Fibroblast of skin of right biceps (primary cell): ENCODE measurements at regions not wholly inside any gene's neighbourhood (a gene's known extent, or its start where the extent isn't known, plus 50 kb on each side); places are given as distances from the start of the nearest gene placed in this dataset.
A peak's percentile ranks its signal among the peaks of the same experiment; 100 is the strongest.
"Not testable (repeated sequence)": the region's sequence is repeated elsewhere in the genome, so short reads cannot be mapped to it uniquely, and the experiment has no call there.

Source experiments
- DNase-seq: peaks from one replicate; pipeline ENCODE4 v3.0.0-alpha.2; 2013

DNA sequence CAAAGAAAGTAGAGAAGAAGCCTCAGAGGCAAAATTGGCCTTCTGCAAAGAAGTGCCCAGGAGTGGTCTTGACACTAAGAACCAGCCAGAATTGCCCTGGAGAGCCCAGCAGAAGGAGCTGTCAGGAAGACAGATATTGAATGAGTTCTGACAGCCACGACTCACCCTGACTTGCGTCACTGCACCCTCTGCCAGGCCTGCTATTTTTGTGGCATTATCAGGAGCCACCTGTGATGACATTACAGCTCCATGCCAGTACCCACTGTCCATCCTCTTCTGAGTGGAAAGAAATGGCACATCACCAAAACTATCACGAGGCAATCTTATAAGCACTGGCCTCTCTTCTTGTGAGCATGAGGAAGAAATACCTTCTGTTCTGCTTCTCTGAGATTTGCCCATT is 67.7 kb downstream of the SMIM20 start:
- DNase-seq: no peak

DNA sequence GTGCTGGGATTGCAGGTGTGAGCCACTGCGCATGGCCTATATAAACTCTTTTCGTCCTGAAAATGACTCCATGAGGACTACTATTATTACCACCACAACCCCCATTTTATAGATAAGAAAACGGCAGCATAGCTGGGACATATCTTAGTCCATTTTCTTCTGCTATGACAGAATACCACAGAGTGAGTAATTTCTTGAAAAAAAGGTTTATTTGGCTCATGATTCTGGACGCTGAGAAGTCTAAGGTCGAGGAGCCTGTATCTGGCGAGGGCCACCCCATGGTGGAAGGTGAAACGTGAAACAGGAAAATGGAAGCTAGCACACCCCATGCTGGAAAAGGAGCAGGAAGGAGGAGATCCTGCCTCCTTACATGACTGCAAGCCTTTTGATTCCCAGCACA is 68.9 kb downstream of the SMIM20 start:
- no peak for DNase-seq

DNA sequence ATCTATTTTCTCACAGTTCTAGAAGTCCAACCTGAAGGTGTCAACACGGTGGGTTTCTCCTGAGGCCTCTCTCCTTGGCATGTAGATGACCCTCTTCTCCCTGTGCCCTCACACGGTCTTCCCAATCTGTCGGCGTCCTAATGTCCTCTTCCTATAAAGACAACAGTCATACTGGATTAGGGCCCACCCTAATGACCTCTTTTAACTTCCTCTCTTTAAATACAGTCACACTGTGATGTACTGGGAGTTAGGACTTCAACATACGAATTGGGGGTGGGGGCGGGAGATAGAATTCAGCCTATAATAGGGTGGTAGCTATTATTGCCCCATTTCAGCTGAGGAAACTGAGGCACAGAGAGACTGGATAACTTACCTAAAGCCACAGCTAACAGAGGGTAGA is 70.2 kb downstream of the SMIM20 start:
- DNase-seq: no peak

DNA sequence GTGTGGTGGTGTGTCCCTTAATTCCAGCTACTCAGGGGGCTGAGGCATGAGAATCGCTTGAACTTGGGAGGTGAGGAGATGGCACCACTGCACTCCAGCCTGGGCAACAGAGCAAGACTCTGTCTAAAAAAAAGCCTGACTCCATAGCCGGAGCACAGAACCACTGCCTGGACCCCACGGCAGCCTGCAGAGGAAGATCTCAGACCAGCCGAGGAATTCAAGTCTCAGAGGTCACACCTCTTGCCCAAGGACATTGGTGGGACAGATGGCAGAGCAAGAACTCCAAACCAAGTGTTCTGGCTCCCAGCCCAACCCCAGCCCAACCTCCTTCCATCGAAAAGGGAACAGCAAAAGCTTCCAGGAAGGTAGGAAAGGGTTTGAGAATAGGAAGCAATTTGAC is 70.8 kb downstream of the SMIM20 start:
- no peak for DNase-seq

DNA sequence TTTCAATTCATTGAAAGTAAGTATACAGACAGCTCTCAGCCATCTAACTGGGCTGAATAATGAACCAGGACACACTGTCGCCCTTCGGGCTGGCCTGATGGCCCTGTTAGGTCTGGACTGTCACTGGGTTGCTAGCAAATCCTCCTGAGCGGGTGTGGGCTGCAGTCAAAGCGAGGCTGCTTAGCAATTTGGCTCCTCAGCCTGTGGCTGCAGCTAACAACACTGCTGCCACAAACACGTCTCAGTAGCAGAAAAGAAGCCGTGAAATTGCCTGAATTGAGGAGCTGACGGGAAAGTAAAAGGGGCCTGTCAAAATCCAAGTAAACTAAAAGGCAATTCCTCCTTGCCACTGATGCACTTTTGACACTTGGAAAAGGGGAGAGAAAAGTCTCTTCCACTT is 72.8 kb downstream of the SMIM20 start:
- DNase-seq: no peak

DNA sequence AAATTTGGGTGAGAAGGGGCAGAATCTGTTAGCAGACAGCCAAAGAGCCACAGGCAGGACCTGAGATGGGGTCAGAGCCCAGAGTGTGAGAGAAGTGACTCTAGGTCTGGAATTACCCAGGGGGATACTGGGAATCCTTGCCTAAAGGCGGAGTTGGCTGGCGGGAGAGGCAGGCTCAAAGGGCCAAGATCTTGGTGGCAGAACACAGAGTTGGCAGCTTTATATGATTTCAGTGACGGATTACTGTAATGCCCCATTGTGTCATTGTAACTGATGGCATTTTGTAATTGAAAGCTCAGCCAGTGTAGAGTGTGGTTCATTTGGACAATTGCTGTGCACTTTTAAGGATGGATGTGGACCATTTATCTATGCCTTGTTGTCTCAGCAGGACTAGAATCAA is 77.3 kb downstream of the SMIM20 start:
- no peak for DNase-seq

DNA sequence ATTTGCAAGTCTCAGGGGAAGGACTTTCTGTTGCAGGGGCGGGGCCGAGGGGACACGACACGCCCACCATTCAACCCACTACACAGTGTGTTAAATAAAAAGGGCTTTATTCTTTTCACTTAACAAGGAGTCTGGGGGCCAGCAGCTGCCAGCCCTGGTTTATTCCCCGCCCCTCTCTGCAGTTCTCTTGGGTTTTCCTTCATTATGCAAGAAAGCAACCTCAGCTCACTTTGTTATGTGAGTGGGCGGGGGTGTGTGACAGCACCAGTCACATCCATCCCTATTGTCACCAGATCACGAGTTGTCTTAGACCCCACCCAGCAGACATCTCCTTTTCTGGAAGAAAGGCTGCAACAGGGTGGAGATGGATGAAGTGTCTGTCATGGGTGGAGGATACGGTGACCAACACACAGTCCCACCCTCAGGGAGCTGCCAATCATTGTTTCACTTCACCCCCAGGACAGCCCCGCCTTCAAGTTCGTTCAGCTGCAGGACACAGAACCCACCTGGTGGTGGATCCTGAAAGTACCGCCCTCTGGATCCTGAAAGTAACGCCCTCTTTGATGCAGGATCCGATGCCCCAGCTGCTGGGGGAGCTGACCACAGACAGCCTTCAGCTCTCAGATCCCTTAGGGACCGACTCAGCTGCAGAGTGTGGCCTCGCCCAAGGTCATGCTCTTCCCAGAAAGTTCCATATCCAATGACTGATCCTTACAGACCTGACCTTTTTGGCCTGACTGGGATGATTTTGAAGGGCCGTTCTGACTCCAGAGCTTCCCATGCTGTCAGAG is 79.6 kb downstream of the SMIM20 start:
- peak; percentile 16 for DNase-seq

DNA sequence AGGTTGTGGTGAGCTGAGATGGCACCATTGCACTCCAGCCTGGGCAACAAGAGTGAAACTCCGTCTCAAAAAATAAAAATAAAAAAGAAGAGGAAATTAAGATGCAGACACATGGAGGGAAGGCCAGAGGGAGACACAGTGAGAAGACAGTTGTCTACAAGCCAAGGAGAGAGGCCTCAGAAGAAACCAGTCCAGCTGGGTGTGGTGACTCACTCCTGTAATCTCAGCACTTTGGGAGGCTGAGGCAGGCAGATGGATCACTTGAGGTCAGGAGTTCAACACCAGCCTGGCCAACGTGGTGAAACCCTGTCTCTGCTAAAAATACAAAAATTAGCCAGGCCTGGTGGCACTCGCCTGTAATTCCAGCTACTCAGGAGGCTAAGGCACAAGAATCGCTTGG is 80.6 kb downstream of the SMIM20 start:
- DNase-seq: peak; percentile 70

DNA sequence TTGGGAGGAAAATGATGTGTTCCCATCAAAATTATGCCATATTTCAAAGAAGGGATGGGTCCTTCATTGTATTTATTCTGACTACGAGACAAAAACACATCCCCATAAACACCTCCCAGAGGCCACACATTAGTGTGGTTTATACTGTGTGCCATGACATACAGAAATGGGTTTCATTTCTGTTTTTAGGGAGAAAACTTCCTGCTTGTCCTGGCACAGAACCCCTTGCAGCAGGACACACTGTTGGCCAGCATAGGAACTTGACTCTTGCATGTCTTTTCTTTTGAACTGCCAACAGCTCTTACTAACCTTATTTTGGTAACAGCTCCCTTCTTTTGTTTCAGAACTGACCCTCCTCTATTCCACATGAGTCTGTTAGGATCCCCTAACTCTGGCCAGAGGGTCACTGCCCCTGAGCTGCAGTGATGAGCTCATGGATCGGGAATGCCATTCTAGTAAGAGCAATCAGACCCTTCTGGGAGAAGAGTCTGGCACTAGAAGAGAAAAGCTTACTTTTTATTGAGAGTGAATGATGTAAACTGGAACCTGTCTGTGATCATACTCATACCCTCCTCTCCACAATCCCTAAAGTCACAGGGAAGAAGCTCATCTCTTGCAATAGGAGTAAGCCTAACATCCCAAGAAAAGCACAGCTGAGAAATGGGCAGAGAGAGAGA is 86.4 kb downstream of the SMIM20 start:
- peak; percentile 55 for DNase-seq

DNA sequence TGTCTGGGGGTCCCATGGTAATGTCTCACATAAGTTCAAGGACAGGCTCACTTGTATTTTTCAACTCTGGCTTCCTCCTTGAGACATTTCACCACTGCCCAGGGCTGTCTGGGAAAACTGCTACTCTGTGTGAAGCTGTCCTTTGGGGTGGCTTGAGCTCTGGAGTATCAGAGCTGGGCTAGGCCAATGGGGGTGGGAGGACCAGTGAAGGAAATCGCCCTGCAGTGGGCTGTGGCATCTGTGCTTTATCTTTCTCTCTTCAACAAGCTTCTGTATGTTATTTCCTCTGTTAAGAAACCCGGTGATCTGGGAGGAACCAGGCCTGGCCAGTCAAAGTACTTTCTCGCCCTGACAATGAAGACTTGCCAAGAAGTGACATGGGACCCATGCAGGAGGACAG is 87.4 kb downstream of the SMIM20 start:
- no peak for DNase-seq

DNA sequence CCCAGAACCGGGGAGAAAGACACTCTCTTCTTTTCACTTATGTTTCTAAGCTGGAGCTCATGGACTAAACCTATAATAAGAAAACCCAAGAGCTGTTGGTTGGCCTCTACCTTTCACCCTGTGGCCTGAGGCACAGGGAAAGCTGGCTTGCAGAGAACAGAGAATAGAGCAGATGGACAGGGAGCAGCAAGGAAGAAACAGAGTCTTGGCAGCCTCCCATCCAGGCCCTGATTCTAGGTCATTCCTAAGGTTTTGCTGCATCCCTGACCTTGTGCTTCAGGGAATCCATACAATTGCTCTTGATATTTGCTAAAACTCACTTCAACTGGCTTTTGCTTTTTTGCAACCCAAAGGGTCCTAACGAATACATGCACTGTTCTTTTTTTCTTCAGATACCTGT is 87.8 kb downstream of the SMIM20 start:
- DNase-seq: no peak

DNA sequence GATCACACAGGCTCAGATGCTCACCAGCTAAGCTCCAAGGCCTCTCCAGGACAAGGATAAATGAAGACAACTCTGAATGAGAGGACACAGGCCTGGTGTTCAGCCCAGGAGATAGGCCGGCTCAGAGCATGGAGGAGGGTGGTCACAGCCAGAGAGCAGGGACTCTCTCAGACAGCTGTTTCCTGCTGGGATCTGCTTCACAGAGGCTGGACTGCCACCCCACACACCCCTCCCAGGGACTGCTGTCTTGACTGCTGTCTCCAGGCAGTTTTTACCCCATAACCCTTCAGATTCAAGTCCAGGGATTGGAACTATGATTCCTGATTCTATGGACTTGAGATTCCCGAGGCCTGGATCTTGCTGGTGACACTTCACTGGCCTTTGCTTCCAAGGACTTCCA is 89.0 kb downstream of the SMIM20 start:
- DNase-seq: no peak

DNA sequence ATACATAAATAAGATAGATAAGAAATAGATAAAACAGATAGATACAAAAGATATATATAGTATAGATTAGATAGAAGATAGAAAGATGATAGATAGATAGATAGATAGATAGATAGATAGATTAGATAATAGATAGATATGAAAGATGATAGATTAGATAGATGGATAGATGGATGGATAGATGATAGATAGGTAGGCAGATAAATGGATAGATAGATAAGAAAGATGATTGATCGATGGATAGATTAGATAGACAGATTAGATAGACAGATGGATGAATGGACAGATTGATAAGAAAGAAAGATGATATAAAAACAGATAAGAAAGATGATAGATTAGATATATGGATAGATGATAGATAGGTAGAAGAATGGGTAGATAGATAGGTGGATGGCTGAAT is 90.3 kb downstream of the SMIM20 start:
- no peak for DNase-seq

DNA sequence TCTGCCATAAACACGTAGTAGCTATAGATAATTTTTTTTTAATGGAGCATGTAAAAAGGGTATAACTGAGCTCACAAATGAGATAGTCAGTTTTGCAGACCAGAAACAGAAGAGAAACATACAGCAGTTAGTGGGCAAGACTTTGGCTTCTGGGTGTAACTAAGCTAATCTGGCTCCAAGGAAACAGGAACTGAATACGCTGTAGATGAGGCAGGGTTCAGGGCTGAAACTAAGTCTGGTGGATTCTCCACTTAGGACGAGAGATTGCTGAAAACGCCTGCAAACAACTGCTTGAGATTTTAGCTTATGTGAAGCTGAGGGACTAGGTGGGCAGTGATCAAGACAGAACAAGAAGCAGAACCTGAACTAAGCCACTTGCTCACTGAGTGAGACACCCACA is 91.7 kb downstream of the SMIM20 start:
- DNase-seq: no peak

DNA sequence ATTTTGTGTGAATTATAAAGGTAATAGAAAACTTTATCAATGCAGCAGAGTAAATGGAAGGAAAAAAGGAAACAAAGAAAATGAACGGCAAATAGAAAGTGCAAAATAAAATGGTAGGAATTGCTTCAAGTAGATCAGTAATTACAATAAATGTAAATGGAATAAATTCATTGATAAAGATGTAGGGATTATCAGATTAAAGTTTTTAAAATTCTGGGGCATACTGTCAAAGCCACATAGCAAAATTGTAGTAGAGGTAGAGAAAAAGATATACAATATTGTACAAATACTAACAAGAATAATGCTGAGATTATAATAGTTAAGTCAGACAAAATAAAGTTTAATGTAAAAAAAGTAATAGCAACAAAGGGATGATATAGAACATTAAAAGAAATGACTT is 94.7 kb downstream of the SMIM20 start:
- no peak for DNase-seq

DNA sequence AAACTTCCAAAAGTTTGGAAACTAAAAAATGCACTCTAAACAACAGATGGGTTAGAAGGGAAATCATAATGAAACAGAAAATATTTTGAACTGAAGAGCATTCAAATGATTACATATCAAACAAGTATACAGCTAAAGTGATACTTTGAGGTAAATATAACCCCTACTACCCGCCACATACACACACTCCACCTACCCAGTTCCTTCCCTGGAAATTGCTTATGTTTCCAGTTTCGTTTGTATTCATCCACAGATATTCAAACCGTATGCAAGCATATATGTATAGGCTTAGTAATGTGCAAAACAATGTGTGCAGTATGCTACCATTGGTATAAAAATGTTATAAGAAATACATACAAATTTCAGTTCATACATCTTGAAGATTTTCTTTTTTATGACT is 95.5 kb downstream of the SMIM20 start:
- no peak for DNase-seq

DNA sequence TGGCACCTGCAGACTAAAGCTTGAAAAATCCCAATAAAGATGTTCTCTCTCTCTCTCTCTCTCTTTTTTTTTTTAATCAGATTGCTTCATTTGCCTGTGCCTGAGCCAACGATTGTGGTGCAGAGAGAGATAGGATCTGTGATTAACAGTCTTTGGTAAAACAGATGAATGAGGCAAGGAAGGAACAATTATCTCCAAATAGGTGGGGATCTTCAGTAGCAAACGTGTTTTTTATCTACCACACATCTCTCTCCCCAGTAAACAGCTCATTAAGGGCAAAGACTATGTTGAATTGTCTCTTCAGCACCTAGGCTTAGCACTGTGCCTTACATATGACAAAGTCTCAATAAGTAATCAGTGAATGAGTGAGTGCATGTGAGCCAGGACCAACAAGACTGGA is 96.3 kb downstream of the SMIM20 start:
- DNase-seq: no peak

DNA sequence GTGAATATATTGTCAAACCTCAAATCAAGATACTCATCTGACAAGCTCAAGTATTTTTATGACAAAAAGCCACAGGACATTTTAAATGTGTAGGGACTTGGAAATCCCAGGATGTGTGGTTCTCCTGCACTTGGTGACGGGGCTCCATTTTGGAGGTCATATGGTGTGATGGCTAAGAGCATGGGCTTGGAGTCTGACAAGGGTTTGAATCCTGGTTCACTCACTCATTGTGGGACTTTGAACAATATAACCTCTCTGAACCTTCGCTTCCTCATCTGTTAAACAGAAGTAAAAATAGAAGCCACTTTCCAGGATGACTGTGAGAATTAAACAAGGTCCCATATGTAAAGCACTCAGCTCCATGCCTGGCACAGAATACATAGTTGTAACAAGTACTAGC is 99.6 kb downstream of the SMIM20 start:
- DNase-seq: no peak

DNA sequence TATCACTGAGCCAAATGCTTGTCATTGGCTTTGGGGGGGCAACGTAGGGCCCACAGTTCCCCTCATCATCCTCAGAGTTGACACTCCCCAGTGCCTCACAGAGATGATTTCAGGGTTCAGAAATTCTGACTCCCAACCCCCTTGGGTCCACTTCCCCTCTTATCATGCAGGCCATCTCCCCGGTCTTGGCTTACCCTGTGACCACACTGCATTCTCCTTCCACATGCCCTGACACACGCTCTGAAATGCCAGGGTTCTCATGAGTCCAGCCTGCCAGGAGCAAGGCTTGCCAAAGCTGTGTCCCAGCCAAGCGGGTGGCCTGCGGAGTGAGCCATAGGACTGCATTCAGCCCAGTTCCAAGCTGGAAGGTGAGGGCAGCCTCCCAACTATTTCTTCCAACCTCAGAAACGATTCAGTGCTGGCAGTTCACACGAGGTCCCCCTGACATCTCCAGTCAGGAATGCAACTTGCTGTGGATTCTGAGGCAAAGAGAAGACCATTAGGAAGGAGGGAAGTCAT is 101.2 kb downstream of the SMIM20 start:
- DNase-seq: peak; percentile 98

DNA sequence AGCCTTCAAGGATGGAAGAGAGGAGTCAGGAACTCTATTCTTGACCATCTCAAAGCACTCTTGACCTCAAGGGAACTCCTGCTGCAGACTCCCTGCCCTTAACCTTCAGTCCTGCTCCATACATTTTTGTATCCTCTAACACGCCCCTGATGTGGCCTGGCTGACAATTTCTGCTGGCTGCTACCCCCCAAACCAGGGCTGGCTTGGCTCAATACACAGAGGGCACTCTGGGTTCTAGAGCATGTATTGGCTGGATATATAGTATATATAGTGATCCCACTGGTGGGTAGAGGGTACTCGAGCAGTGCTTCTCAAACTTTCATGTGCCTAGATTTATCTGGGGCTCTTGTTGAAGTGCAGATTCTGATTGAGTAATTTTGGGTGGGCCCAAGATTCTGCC is 101.9 kb downstream of the SMIM20 start:
- DNase-seq: no peak

DNA sequence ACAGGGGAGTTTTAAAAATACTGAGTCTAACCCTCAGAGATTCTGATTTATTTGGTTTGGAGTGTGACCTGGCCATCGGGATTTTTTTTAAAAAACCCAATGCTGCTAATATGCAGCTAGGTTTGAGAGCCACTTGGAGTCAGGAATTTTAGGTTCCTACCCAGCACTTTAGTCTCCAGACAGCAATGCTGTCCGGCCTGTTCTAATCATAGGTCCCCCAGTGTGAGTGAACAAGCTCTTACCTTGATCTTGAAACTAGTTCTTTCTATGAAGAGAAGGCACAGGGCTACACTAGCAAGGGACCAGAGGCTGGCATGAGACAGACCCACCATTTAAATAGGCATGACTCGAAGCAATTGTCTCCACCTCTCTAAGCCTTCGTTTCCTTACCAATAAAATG is 103.5 kb downstream of the SMIM20 start:
- DNase-seq: no peak

DNA sequence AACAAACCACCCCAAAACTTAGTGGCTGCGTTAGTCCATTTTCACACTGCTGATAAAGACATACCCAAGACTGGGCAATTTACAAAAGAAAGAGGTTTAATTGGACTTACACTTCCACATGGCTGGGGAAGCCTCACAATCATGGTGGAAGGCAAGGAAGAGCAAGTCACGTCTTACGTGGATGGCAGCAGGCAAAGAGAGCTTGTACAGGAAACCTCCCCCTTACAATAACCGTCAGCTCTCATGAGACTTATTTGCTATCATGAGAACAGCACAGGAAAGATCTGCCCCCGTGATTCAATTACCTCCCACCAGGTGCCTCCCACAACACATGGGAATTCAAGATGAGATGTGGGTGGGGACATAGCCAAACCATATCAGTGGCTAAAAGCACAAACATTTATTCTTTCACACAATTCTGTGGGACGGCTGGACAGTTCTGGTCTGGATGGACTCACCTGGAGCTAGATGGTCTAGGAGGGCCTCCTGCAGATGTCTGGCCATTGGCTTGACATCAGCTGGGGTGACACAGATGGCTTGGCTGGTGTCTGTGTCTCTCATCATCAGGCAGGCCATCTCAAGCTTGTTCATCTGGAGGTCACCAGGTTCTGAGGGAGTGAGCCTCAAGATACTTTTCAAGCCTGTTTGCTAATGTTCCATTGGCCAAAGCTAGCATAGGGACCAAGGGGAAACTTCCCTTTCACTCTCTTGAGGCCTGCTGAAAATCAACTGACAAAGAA is 104.1 kb downstream of the SMIM20 start:
- DNase-seq: not testable (repeated sequence)

DNA sequence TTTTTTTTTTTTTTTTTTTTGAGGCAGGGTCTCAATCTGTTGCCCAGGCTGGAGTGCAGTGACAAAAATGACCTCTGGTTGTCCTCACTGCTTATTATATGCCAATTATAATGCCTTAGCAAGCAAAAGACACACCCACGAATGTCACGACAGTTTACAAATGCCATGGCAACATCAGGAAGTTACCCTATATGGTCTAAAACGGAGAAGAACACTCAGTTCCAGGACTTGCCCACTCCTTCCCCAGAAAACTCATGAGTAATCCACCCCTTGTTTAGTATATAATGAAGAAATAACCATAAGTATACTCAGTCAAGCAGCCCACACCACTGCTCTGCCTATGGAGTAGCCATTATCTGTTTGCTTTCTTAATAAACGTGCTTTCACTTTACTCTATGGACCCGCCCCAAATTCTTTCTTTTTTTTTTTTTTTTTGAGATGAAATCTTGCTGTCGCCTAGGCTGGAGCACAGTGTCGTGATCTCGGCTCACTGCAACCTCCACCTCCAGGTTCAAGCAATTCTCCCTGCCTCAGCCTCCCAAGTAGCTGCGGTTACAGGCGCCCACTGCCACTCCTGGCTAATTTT is 106.2 kb downstream of the SMIM20 start:
- DNase-seq: peak; percentile 65
